Glutamatergic neuron (in vitro differentiated cells): ENCODE measurements at regions not wholly inside any gene's neighbourhood (a gene's known extent, or its start where the extent isn't known, plus 50 kb on each side); places are given as distances from the start of the nearest gene placed in this dataset.
A peak's percentile ranks its signal among the peaks of the same experiment; 100 is the strongest.

Source experiments
- DNase-seq: peaks from one replicate; pipeline ENCODE4 v3.0.0; 2022
- H3K27ac Mint-ChIP-seq: one replicate; pipeline ENCODE4 v1.8.0; 2020; ENCODE audit warnings: mild to moderate bottlenecking, mixed read lengths, inconsistent platforms; ENCODE audit not compliant: unreplicated experiment
- H3K27me3 Mint-ChIP-seq: one replicate; pipeline ENCODE4 v1.8.0; 2020; ENCODE audit warnings: mild to moderate bottlenecking, moderate library complexity, mixed read lengths, inconsistent platforms; ENCODE audit not compliant: unreplicated experiment
- H3K36me3 Mint-ChIP-seq: one replicate; pipeline ENCODE4 v1.8.0; 2020; ENCODE audit warnings: mild to moderate bottlenecking, mixed read lengths, inconsistent platforms; ENCODE audit not compliant: unreplicated experiment
- H3K4me1 Mint-ChIP-seq: one replicate; pipeline ENCODE4 v1.8.0; 2020; ENCODE audit warnings: mild to moderate bottlenecking, low read depth, mixed read lengths, inconsistent platforms; ENCODE audit not compliant: unreplicated experiment
- H3K4me3 Mint-ChIP-seq: one replicate; pipeline ENCODE4 v1.8.0; 2020; ENCODE audit warnings: mild to moderate bottlenecking, mixed read lengths, inconsistent platforms; ENCODE audit not compliant: unreplicated experiment
- H3K9me3 Mint-ChIP-seq: one replicate; pipeline ENCODE4 v1.8.0; 2020; ENCODE audit warnings: mild to moderate bottlenecking, moderate library complexity, mixed read lengths, inconsistent platforms; ENCODE audit not compliant: unreplicated experiment
- TF ChIP-seq, protein P1 (sequence below): fragments of 200-600 bp; sonication (generic); IDR thresholded peaks from one replicate; pipeline ENCODE4 v1.5.0; 2021; ENCODE audit not compliant: partially characterized antibody, unreplicated experiment

DNA sequence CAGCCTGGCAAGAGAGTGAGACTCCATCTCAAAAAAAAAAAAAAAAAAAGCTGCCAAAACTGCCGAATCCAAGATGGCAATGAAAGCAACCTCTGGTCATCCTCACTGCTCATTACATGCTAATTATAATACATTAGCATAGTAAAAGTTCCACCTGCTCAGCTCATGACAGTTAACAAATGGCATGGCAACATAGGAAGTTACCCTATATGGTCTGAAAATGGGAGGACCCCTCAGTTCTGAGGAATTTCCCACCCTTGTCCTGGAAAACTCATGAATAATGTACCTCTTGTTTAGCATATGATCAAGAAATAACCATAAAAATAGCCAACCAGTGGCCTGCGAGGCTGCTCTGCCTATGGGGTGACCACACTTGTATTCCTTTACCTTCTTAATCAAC lies 93.1 kb upstream of the PGBD5 start:
- Mint-ChIP-seq H3K9me3 (no peaks in the 10 kb centered on the region), H3K4me1 (peaks cover 4% of the 10 kb centered on the region), H3K27me3 (no peaks in the 10 kb centered on the region), H3K4me3 (no peak overlapping the region), H3K36me3 (no peaks in the 10 kb centered on the region), H3K27ac (no peak overlapping the region)
- no peak for DNase-seq
- TF ChIP-seq, protein P1, sequence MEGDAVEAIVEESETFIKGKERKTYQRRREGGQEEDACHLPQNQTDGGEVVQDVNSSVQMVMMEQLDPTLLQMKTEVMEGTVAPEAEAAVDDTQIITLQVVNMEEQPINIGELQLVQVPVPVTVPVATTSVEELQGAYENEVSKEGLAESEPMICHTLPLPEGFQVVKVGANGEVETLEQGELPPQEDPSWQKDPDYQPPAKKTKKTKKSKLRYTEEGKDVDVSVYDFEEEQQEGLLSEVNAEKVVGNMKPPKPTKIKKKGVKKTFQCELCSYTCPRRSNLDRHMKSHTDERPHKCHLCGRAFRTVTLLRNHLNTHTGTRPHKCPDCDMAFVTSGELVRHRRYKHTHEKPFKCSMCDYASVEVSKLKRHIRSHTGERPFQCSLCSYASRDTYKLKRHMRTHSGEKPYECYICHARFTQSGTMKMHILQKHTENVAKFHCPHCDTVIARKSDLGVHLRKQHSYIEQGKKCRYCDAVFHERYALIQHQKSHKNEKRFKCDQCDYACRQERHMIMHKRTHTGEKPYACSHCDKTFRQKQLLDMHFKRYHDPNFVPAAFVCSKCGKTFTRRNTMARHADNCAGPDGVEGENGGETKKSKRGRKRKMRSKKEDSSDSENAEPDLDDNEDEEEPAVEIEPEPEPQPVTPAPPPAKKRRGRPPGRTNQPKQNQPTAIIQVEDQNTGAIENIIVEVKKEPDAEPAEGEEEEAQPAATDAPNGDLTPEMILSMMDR, result no peak

DNA sequence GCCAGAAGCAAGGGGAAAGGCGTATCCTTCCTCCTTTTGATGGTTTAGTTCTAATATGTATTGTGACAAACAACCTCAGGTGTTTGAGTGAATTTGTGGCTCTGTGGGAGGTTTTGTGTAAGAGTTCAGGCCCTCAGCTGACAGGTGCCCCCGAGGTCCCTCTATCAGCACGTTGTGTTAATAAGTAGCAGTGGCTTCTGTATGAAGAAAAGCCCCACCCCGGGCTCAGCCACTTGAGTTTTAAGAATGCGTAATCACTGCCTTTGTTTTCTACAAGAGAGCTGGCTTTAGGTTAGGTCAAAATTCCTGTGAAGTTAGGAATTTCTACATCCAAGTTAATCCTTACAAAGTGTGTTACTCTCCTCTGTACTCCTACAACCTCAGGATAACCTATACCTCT lies 92.4 kb upstream of the PGBD5 start:
- no peaks in the 10 kb centered on the region for H3K27me3 Mint-ChIP-seq
- no peaks in the 10 kb centered on the region for H3K9me3 Mint-ChIP-seq
- no peak for DNase-seq
- peaks cover 4% of the 10 kb centered on the region for H3K4me1 Mint-ChIP-seq
- TF ChIP-seq, protein P1, result no peak
- H3K36me3 Mint-ChIP-seq, result no peaks in the 10 kb centered on the region
- H3K27ac Mint-ChIP-seq, result no peak overlapping the region
- no peak overlapping the region for H3K4me3 Mint-ChIP-seq

DNA sequence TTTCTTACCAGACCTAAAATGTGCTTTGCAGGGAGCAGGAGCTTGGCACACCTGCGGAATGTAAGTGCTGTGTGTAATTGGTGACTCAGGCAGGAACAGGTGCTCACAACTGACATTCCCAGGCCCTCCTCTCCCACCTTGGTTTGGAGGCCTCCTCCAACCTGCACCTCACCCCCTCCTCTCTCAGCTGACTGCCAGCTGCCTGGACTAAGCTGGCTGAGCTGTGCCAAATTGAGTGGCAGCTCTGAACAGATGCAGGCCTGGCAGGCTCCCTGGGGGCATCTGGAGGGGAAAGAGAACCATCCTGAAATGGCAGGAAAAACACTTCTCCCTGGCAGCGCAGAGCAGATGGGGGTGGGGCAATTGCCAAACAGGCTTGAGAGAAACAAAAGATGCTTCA lies 91.7 kb upstream of the PGBD5 start:
- DNase-seq, result peak; percentile 32
- Mint-ChIP-seq H3K36me3 (no peaks in the 10 kb centered on the region), H3K27me3 (no peaks in the 10 kb centered on the region), H3K4me1 (peaks cover 4% of the 10 kb centered on the region), H3K4me3 (no peak overlapping the region), H3K27ac (no peak overlapping the region), H3K9me3 (no peaks in the 10 kb centered on the region)
- TF ChIP-seq, protein P1, result no peak

DNA sequence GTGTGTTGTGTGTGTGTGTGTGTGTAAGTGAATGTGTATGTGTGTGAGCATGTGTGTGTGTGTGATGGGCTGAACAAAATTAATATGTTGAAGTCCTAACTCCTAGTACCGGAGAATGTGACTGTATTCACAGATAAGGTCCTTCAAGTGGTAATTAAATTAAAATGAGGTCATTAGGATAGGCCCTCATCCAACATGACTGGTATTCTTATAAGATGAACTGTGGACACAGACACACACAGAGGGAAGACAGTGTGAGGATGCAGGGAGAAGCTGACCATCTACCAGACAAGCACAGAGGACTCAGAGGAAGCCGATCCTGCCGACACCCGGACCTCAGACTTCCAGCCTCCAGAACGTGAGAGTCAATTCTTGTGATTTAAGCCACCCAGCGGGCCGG lies 91.2 kb upstream of the PGBD5 start:
- no peak overlapping the region for H3K4me3 Mint-ChIP-seq
- peaks cover 4% of the 10 kb centered on the region for H3K4me1 Mint-ChIP-seq
- DNase-seq, result no peak
- TF ChIP-seq, protein P1, result no peak
- H3K27me3 Mint-ChIP-seq, result no peaks in the 10 kb centered on the region
- H3K27ac Mint-ChIP-seq, result no peak overlapping the region
- H3K9me3 Mint-ChIP-seq, result no peaks in the 10 kb centered on the region
- no peaks in the 10 kb centered on the region for H3K36me3 Mint-ChIP-seq

DNA sequence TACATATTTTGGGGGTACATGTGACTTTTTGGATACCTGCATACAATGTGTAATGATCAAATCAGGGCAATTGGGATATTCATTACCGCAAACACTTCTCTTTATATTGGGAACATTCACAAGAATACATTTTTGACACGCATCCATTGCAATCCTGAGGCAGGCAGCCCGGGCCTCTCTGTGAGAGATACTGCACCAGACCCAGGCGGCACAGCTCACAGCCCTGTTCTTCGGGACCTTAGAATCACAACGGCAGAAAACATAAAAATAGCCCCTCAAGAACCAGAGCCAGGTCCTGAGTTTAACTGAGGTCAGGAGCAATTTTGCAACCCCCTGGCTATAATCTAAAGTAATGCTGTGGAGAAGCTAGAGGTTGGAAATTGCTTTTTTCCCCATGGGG lies 90.8 kb upstream of the PGBD5 start:
- no peak for DNase-seq
- Mint-ChIP-seq H3K9me3 (no peaks in the 10 kb centered on the region), H3K27me3 (no peaks in the 10 kb centered on the region), H3K4me1 (peaks cover 4% of the 10 kb centered on the region), H3K4me3 (no peak overlapping the region), H3K27ac (no peak overlapping the region), H3K36me3 (no peaks in the 10 kb centered on the region)
- TF ChIP-seq, protein P1, result no peak
